BLaER1 (cell line): ENCODE measurements at regions not wholly inside any gene's neighbourhood (a gene's known extent, or its start where the extent isn't known, plus 50 kb on each side); places are given as distances from the start of the nearest gene placed in this dataset.
A peak's percentile ranks its signal among the peaks of the same experiment; 100 is the strongest.

Source experiments
- H3K27ac ChIP-seq: shearing (Covaris generic); formaldehyde crosslinking; 2 replicates; pipeline ENCODE4 v1.8.1; 2022
- H3K27me3 ChIP-seq: shearing (Covaris generic); formaldehyde crosslinking; 2 replicates; pipeline ENCODE4 v1.8.1; 2022
- H3K36me3 ChIP-seq: shearing (Covaris generic); formaldehyde crosslinking; 2 replicates; pipeline ENCODE4 v1.8.1; 2022
- H3K4me1 ChIP-seq: shearing (Covaris generic); formaldehyde crosslinking; 2 replicates; pipeline ENCODE4 v1.8.1; 2022
- H3K4me2 ChIP-seq: shearing (Covaris generic); formaldehyde crosslinking; 2 replicates; pipeline ENCODE4 v1.8.1; 2022
- H3K4me3 ChIP-seq: shearing (Covaris generic); formaldehyde crosslinking; 2 replicates; pipeline ENCODE4 v1.8.1; 2022
- H3K9ac ChIP-seq: shearing (Covaris generic); formaldehyde crosslinking; 2 replicates; pipeline ENCODE4 v1.8.1; 2022
- H3K9me3 ChIP-seq: shearing (Covaris generic); formaldehyde crosslinking; 2 replicates; pipeline ENCODE4 v1.8.1; 2022
- H4K20me1 ChIP-seq: shearing (Covaris generic); formaldehyde crosslinking; 2 replicates; pipeline ENCODE4 v1.8.1; 2022
- Cebpa-rat ChIP-seq: shearing (Covaris generic); IDR thresholded peaks from 2 replicates; pipeline ENCODE4 v1.8.1; 2022

- Histone ChIP-seq H3K27me3 (0 out of 2 replicates have a peak, but pooled peaks cover under 1% of the 10 kb centered on the region), H3K9me3 (no peaks in the 10 kb centered on the region), H3K36me3 (no peaks in the 10 kb centered on the region), H3K4me2 (no peak overlapping the region), H3K4me1 (peaks cover 8% of the 10 kb centered on the region), H3K4me3 (no peak overlapping the region), H3K9ac (no peak overlapping the region), H4K20me1 (no peaks in the 10 kb centered on the region), H3K27ac (no peak overlapping the region)
- TF ChIP-seq Cebpa-rat: no peak
Observed at GRCh38 chr9:87267251-87268070, 230.2 kb upstream of the DAPK1 start.

GRCh38 chr9:87269296-87270176 is 228.1 kb upstream of the DAPK1 start:
- peak overlapping the region; percentile 36 for H3K4me2 ChIP-seq
- H3K27ac ChIP-seq: no peak overlapping the region
- H4K20me1 ChIP-seq: no peaks in the 10 kb centered on the region
- H3K9ac ChIP-seq: no peak overlapping the region
- peaks cover 17% of the 10 kb centered on the region; the same call in 1 of the 2 replicates for H3K27me3 ChIP-seq
- no peak overlapping the region for H3K4me3 ChIP-seq
- peaks cover 8% of the 10 kb centered on the region for H3K4me1 ChIP-seq
- no peaks in the 10 kb centered on the region for H3K9me3 ChIP-seq
- no peaks in the 10 kb centered on the region for H3K36me3 ChIP-seq
- no peak for TF ChIP-seq Cebpa-rat

DNA sequence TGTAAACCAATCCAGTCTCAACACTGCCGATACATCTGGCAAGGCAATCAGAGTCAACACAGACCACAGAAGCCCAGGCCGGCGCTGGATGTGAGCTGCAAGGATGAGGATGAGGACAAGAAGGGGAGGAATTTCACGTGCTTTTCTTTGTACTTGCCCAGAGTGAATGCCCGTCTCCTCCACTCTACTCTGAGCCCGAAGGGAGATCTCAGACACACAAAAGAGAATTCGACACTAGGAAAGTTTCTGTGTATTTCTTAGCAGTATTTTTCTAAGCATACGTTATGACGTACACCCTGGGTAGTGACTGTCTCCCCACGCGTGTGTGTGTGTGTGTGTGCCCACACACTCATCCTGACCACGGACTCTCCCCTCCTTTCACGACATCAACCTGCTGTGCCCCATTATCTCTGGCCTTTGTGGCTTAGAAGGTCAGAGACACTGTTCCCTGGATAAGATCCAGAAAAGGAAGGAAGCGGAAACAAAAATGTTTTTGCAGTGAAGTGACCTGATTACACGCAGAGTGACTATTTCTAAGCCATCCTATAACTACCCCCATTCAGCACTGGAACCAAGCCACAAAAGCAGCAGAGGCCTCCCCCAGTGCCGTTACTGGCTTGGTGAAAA is 227.3 kb upstream of the DAPK1 start:
- H3K27me3 ChIP-seq: peaks cover 25% of the 10 kb centered on the region
- H3K4me2 ChIP-seq: no peak overlapping the region
- no peak overlapping the region for H3K4me3 ChIP-seq
- H4K20me1 ChIP-seq: no peaks in the 10 kb centered on the region
- no peaks in the 10 kb centered on the region for H3K9me3 ChIP-seq
- no peaks in the 10 kb centered on the region for H3K36me3 ChIP-seq
- H3K9ac ChIP-seq: no peak overlapping the region
- peaks cover 8% of the 10 kb centered on the region for H3K4me1 ChIP-seq
- TF ChIP-seq Cebpa-rat: no peak
- no peak overlapping the region for H3K27ac ChIP-seq

GRCh38 chr9:87270848-87271234 is 226.8 kb upstream of the DAPK1 start:
- Histone ChIP-seq H3K36me3 (no peaks in the 10 kb centered on the region), H3K9me3 (no peaks in the 10 kb centered on the region), H3K4me2 (no peak overlapping the region), H3K4me3 (no peak overlapping the region), H3K27ac (no peak overlapping the region), H4K20me1 (no peaks in the 10 kb centered on the region), H3K9ac (no peak overlapping the region), H3K27me3 (peaks cover 29% of the 10 kb centered on the region), H3K4me1 (peaks cover 8% of the 10 kb centered on the region)
- no peak for TF ChIP-seq Cebpa-rat

- Histone ChIP-seq H3K4me1 (peaks cover 16% of the 10 kb centered on the region), H3K4me3 (no peak overlapping the region), H3K36me3 (no peaks in the 10 kb centered on the region), H3K9ac (no peak overlapping the region), H4K20me1 (no peaks in the 10 kb centered on the region), H3K27me3 (peaks cover 34% of the 10 kb centered on the region), H3K4me2 (no peak overlapping the region), H3K27ac (no peak overlapping the region), H3K9me3 (no peaks in the 10 kb centered on the region)
- no peak for TF ChIP-seq Cebpa-rat
Observed at GRCh38 chr9:87271696-87272477, 225.8 kb upstream of the DAPK1 start.

DNA sequence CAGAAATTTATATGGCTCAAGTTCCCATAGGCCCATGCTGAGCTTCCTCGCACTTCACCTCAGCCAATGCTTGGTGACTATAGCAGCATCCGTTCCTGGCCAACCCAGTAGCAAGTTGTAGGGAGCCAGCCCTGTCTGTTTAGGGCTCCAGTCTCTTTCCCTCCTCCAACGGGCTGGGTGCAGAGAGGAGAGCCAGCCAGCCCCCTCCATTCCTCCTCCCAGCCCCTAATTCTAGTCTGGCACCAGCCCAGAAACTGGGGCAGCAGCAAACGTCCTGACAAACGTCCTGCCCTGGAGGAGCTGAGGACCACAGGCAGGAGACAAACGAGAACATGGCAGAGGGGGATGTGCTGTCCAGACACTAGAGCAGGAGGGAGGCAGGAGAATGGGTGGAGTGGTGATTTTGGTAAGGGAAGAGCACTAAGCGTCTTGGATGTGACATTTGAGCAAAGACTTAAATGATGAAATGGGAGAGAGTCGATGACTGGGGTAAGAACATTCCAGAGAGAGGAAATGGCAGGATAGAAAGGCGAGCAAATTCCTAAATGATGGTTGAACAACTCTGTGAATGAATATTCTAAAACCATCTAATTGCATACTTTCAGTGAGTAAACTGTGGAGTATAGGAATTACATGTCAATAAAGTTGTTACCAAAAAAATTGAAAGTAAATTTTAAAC is 222.5 kb upstream of the DAPK1 start:
- no peaks in the 10 kb centered on the region for H3K9me3 ChIP-seq
- no peaks in the 10 kb centered on the region for H4K20me1 ChIP-seq
- no peak overlapping the region for H3K4me3 ChIP-seq
- no peak overlapping the region for H3K9ac ChIP-seq
- H3K27ac ChIP-seq: no peak overlapping the region
- no peaks in the 10 kb centered on the region for H3K36me3 ChIP-seq
- H3K4me1 ChIP-seq: peaks cover 12% of the 10 kb centered on the region
- H3K4me2 ChIP-seq: no peak overlapping the region
- H3K27me3 ChIP-seq: peaks cover 66% of the 10 kb centered on the region
- no peak for TF ChIP-seq Cebpa-rat

DNA sequence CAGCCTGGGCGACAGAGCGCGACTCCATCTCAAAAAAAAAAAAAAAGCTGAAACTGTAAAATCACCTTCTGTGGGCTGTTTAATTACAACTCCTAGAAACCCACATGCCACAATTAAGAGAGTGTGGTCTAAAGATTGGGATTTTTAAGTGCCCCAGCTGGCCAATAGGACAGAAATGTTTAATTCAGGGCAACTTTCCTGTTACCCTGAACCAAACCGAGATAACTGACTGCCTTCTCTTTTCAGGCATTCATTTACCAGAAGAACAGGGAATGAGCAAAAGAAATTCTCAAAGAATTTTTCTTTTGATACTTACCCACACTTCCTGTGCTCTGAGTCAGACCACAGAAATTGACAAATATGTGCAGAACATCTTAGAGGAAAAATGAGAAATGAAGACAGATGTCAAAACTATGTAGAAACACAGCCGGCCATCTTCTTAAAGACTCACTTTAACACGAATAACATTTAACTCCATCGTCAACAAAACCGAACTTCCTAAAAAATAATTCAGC is 221.3 kb upstream of the DAPK1 start:
- Histone ChIP-seq H3K4me2 (peak overlapping the region; percentile 24), H3K9ac (no peak overlapping the region), H3K4me1 (peaks cover 12% of the 10 kb centered on the region), H3K27me3 (peaks cover 67% of the 10 kb centered on the region), H4K20me1 (no peaks in the 10 kb centered on the region), H3K36me3 (no peaks in the 10 kb centered on the region), H3K27ac (no peak overlapping the region), H3K9me3 (no peaks in the 10 kb centered on the region), H3K4me3 (no peak overlapping the region)
- TF ChIP-seq Cebpa-rat: no peak

- Histone ChIP-seq H3K36me3 (no peaks in the 10 kb centered on the region), H3K27me3 (peaks cover 67% of the 10 kb centered on the region), H3K27ac (no peak overlapping the region), H3K9me3 (no peaks in the 10 kb centered on the region), H3K9ac (no peak overlapping the region), H3K4me2 (peak overlapping the region; percentile 24), H3K4me3 (no peak overlapping the region), H3K4me1 (peaks cover 12% of the 10 kb centered on the region), H4K20me1 (no peaks in the 10 kb centered on the region)
- TF ChIP-seq Cebpa-rat: no peak
Observed at GRCh38 chr9:87276851-87277261, 220.8 kb upstream of the DAPK1 start.
